AG09309 (cell line): ENCODE measurements at regions not wholly inside any gene's neighbourhood (a gene's known extent, or its start where the extent isn't known, plus 50 kb on each side); places are given as distances from the start of the nearest gene placed in this dataset.
A peak's percentile ranks its signal among the peaks of the same experiment; 100 is the strongest.

Source experiments
- DNase-seq: peaks from one replicate; pipeline ENCODE4 v3.0.0-alpha.2; 2010; ENCODE audit warnings: low read depth
- H3K4me3 ChIP-seq: 2 replicates; pipeline ENCODE4 v1.5.1; 2011; ENCODE audit warnings: mild to moderate bottlenecking, low read depth, low read length, moderate library complexity; ENCODE audit not compliant: control insufficient read depth
- CTCF ChIP-seq: IDR thresholded peaks from 2 replicates; pipeline ENCODE4 v1.5.1; 2011; ENCODE audit warnings: mild to moderate bottlenecking, low read depth, low read length, inconsistent platforms; ENCODE audit not compliant: insufficient read depth, control insufficient read depth; ENCODE audit errors: missing control alignments

- DNase-seq: no peak
- no peak overlapping the region for H3K4me3 ChIP-seq
- no peak for TF ChIP-seq CTCF
Measured at GRCh38 chr9:129247285-129248153, 69.5 kb upstream of the IER5L start.

- no peak for DNase-seq
- no peak for TF ChIP-seq CTCF
- no peak overlapping the region for H3K4me3 ChIP-seq
Measured at GRCh38 chr9:129245276-129245675, 67.2 kb upstream of the IER5L start.

GRCh38 chr9:129242971-129243561, 65.0 kb upstream of the IER5L start:
- no peak for TF ChIP-seq CTCF
- no peak overlapping the region for H3K4me3 ChIP-seq
- DNase-seq: peak; percentile 3

- TF ChIP-seq CTCF: no peak
- no peak for DNase-seq
- H3K4me3 ChIP-seq: no peak overlapping the region
Measured at GRCh38 chr9:129242191-129242941, 64.3 kb upstream of the IER5L start.

- DNase-seq: no peak
- H3K4me3 ChIP-seq: no peak overlapping the region
- TF ChIP-seq CTCF: no peak
Measured at GRCh38 chr9:129241725-129242124, 63.7 kb upstream of the IER5L start.

GRCh38 chr9:129240581-129241211, 62.6 kb upstream of the IER5L start:
- H3K4me3 ChIP-seq: no peak overlapping the region
- no peak for TF ChIP-seq CTCF
- no peak for DNase-seq
